Transverse colon (tissue), 3 donors: ENCODE measurements at regions not wholly inside any gene's neighbourhood (a gene's known extent, or its start where the extent isn't known, plus 50 kb on each side); places are given as distances from the start of the nearest gene placed in this dataset.

Source experiments
- CTCF ChIP-seq, 5 experiments: fragments of 200-600 bp in 3 of 5; fragments of 450-650 bp in 2 of 5; sonication (generic) in 3 of 5; IDR thresholded peaks; 1 replicate in 2 of 5; 2 replicates in 3 of 5; pipeline ENCODE4 v1.5.1; 2016 to 2017; ENCODE audit warnings: antibody characterized with exemption in 5 of 5, inconsistent platforms in 3 of 5, mild to moderate bottlenecking in 2 of 5, moderate library complexity in 1 of 5
- EP300 ChIP-seq: sonication (generic); formaldehyde crosslinking; IDR thresholded peaks from one replicate; pipeline ENCODE4 v1.6.1; 2017; ENCODE audit warnings: antibody characterized with exemption, low read depth
- POLR2A ChIP-seq: fragments of 450-650 bp; IDR thresholded peaks from one replicate; pipeline ENCODE4 v1.6.1; 2016; ENCODE audit warnings: antibody characterized with exemption, mild to moderate bottlenecking, moderate library complexity

GRCh38 chr9:86764671-86765343 lies 182.5 kb downstream of the GAS1 start:
- TF ChIP-seq EP300 (no peak), CTCF (IDR thresholded peaks at IDR 0.05) (no peak), POLR2A (no peak)
